ENCODE measurements at regions not wholly inside any gene's neighbourhood (a gene's known extent, or its start where the extent isn't known, plus 50 kb on each side); places are given as distances from the start of the nearest gene placed in this dataset.

DNA sequence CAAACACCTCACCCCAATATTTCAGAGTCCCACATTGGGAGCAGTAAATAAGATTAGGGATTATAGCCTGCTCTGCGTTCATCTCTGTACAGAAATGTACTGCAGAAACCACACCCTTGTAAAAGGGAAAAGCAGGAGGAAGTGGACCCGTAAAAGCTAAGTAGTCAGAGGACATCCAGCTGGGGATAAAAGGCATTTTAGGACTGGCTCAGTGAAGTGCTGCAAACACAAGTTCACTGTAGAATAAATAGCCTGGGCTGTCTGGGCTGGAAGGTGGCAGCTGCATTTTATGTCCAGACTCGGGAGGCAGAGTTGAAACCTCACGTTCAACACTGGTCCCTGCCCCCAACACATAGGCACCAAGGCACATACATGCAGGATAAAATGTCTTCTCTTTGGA lies 178.7 kb upstream of the FAT1 start:
- no peaks in the 10 kb centered on the region for H3K9me3 ChIP-seq (ENCODE audit: control insufficient read depth, insufficient read depth, low read length)
- H3K36me3 ChIP-seq (ENCODE audit: control insufficient read depth, insufficient read depth, low read length), result no peaks in the 10 kb centered on the region
- WGBS, 2 experiments (ENCODE audit: extremely low coverage in 2 of 2, insufficient read length in 1 of 2), result 50% methylated on average over 1 of the region's 4 CpGs; no CpG with 5 or more reads in 1 of the 2 experiments
- no peak overlapping the region for H3K27ac ChIP-seq (ENCODE audit: insufficient read depth, low read length)
- H2AK9ac ChIP-seq (replicated peaks; ENCODE audit: low read depth, low read length, poor library complexity), result no peak overlapping the region
- peak overlapping the region; percentile 30 for H3K4ac ChIP-seq (ENCODE audit: low read depth, low read length)
- DNase-seq (no peak), ATAC-seq (ENCODE audit: low read depth) (0 out of 2 replicates have a peak, but pooled peaks have one; percentile 10)
- no peak for TF ChIP-seq MAZ (IDR thresholded peaks at IDR 0.05; ENCODE audit: borderline replicate concordance, low read depth, low read length)
- no peak for TF ChIP-seq SMC3 (IDR thresholded peaks at IDR 0.05; ENCODE audit: low read depth, low read length)
- no peak for TF ChIP-seq RCOR1 (IDR thresholded peaks at IDR 0.05; ENCODE audit: insufficient replicate concordance, low read length)
- no peak for TF ChIP-seq CHD1 (IDR thresholded peaks at IDR 0.05; ENCODE audit: low read depth, low read length)
- H3K18ac ChIP-seq (ENCODE audit: low read depth, low read length), result peak overlapping the region; percentile 11; the same call in 1 of the 2 replicates
- H3K9me1 ChIP-seq (ENCODE audit: insufficient read depth, low read length), result peaks cover 10% of the 10 kb centered on the region
- H3K79me1 ChIP-seq (ENCODE audit: low read depth in 1 of 2, low read length in 2 of 2), result peaks cover 0 to 8% of the 10 kb centered on the region in 2 experiments; a peak in 1 of 4 replicates
- H3K4me3 ChIP-seq (ENCODE audit: insufficient read depth, low read depth, low read length), result no peak overlapping the region
- no peak overlapping the region for H3K23ac ChIP-seq (ENCODE audit: low read depth, low read length)
- H3K56ac ChIP-seq (ENCODE audit: extremely low read depth, insufficient read depth, low read length), result no peak overlapping the region
- no peaks in the 10 kb centered on the region for H3K27me3 ChIP-seq (ENCODE audit: control insufficient read depth, insufficient read depth, low read length)
- peak overlapping the region; percentile 31; the same call in 1 of the 2 replicates for H3K4me2 ChIP-seq (ENCODE audit: low read depth, low read length)
- H4K20me1 ChIP-seq (ENCODE audit: insufficient read depth, low read length), result no peaks in the 10 kb centered on the region
- H4K91ac ChIP-seq (ENCODE audit: insufficient read depth, low read depth, low read length), result peak overlapping the region; percentile 72
- H2BK15ac ChIP-seq (ENCODE audit: low read depth, low read length), result peak overlapping the region; percentile 98; the same call in 2 of the 3 replicates
- no peak overlapping the region for H3K9ac ChIP-seq (ENCODE audit: low read depth, low read length)
- BruUV-seq (replicated peaks), result no TSS peak
- peak overlapping the region; percentile 15 for H4K5ac ChIP-seq (ENCODE audit: low read depth, low read length)
- CTCF ChIA-PET, result interaction anchor here (1.0 kb wide), 1 partner anchor 8 kb away, joined by 4 read pairs; no protein-coding TSS in a partner anchor
- H2BK5ac ChIP-seq (ENCODE audit: low read depth, low read length, poor library complexity, severe bottlenecking), result no peak overlapping the region
- POLR2A ChIA-PET (ENCODE audit: unreplicated experiment), result interaction anchor here (1.0 kb wide), 1 partner anchor 12 kb away, joined by 3 read pairs; no protein-coding TSS in a partner anchor
- in situ Hi-C loops (cut with MboI; ENCODE audit: low sequenced_read_pairs), result no loop called here
- H2BK20ac ChIP-seq (ENCODE audit: low read depth, low read length), result peak overlapping the region; percentile 90
- H3K14ac ChIP-seq (replicated peaks; ENCODE audit: low read depth, low read length), result no peak overlapping the region; the same call in 1 of the 2 replicates
- dilution Hi-C loops (cut with HindIII; ENCODE audit: low sequenced_read_pairs, unreplicated experiment), result no loop called here
- 0 out of 2 replicates have a peak overlapping the region, but pooled peaks have one; percentile 7 for H2AK5ac ChIP-seq (ENCODE audit: low read depth, low read length)
- H2BK120ac ChIP-seq (ENCODE audit: low read depth, low read length), result peak overlapping the region; percentile 90
- intact Hi-C loops (cut with micrococcal nuclease), result no loop called here
- H2AFZ ChIP-seq (replicated peaks; ENCODE audit: low read length, poor library complexity), result no peak overlapping the region
- H4K8ac ChIP-seq (ENCODE audit: low read depth in 2 of 2, low read length in 2 of 2), result peak overlapping the region; percentile 41 to 70; a peak in 2 of 4 replicates
- peaks cover 19% of the 10 kb centered on the region for H3K4me1 ChIP-seq (ENCODE audit: control insufficient read depth, insufficient read depth, low read length)
